ENCODE measurements at regions not wholly inside any gene's neighbourhood (a gene's known extent, or its start where the extent isn't known, plus 50 kb on each side); places are given as distances from the start of the nearest gene placed in this dataset.

DNA sequence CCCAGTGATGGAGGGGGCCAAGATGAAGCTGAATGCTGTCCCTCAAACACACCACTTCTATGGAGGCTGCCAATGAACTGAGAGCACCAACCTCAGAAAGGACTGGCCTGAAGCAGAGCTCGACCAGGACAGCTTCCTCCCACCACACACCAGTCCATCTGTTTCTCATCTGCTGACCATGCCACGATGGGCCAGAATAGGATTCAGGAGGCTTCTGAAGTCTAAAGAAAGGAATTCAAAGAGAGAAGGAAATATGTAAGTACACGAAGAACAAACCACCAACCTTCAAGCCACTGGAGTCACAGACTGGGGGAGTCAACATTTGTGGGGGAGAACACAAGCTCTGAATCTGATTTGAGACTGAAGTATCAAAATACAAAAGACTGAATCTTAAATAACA, 157.6 kb upstream of the CCDC68 start:
- no peak overlapping the region for H3K27ac ChIP-seq (ENCODE audit: extremely low read depth, low read depth, low read length)
- no peaks in the 10 kb centered on the region for H3K4me1 ChIP-seq (ENCODE audit: control insufficient read depth, insufficient read depth, low read length)
- ChIA-PET CTCF (no interaction called here), POLR2A (no interaction called here)
- no peaks in the 10 kb centered on the region for H3K9me3 ChIP-seq (ENCODE audit: control insufficient read depth, insufficient read depth, low read depth, low read length)
- TF ChIP-seq ZNF366 (tag by site-specific recombination; conservative IDR thresholded peaks at IDR 0.05) (no peak), ZNF529 (tag by site-specific recombination; IDR thresholded peaks at IDR 0.05; ENCODE audit: insufficient replicate concordance) (no peak), ZNF248 (tag by site-specific recombination; IDR thresholded peaks at IDR 0.05) (no peak), ZNF157 (tag by site-specific recombination; IDR thresholded peaks at IDR 0.05) (no peak), ZNF155 (tag by site-specific recombination; IDR thresholded peaks at IDR 0.05) (no peak), ZNF560 (tag by site-specific recombination; IDR thresholded peaks at IDR 0.05; ENCODE audit: borderline replicate concordance) (no peak), EGR2 (tag by site-specific recombination; IDR thresholded peaks at IDR 0.05; ENCODE audit: low read depth) (no peak), ZNF792 (tag by site-specific recombination; IDR thresholded peaks at IDR 0.05) (no peak), ZNF843 (tag by site-specific recombination; IDR thresholded peaks at IDR 0.05) (no peak)
- TF ChIP-seq, protein P1, sequence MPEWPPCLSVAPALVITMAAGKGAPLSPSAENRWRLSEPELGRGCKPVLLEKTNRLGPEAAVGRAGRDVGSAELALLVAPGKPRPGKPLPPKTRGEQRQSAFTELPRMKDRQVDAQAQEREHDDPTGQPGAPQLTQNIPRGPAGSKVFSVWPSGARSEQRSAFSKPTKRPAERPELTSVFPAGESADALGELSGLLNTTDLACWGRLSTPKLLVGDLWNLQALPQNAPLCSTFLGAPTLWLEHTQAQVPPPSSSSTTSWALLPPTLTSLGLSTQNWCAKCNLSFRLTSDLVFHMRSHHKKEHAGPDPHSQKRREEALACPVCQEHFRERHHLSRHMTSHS (tag by site-specific recombination; IDR thresholded peaks at IDR 0.05): no peak
- TF ChIP-seq, protein P2, sequence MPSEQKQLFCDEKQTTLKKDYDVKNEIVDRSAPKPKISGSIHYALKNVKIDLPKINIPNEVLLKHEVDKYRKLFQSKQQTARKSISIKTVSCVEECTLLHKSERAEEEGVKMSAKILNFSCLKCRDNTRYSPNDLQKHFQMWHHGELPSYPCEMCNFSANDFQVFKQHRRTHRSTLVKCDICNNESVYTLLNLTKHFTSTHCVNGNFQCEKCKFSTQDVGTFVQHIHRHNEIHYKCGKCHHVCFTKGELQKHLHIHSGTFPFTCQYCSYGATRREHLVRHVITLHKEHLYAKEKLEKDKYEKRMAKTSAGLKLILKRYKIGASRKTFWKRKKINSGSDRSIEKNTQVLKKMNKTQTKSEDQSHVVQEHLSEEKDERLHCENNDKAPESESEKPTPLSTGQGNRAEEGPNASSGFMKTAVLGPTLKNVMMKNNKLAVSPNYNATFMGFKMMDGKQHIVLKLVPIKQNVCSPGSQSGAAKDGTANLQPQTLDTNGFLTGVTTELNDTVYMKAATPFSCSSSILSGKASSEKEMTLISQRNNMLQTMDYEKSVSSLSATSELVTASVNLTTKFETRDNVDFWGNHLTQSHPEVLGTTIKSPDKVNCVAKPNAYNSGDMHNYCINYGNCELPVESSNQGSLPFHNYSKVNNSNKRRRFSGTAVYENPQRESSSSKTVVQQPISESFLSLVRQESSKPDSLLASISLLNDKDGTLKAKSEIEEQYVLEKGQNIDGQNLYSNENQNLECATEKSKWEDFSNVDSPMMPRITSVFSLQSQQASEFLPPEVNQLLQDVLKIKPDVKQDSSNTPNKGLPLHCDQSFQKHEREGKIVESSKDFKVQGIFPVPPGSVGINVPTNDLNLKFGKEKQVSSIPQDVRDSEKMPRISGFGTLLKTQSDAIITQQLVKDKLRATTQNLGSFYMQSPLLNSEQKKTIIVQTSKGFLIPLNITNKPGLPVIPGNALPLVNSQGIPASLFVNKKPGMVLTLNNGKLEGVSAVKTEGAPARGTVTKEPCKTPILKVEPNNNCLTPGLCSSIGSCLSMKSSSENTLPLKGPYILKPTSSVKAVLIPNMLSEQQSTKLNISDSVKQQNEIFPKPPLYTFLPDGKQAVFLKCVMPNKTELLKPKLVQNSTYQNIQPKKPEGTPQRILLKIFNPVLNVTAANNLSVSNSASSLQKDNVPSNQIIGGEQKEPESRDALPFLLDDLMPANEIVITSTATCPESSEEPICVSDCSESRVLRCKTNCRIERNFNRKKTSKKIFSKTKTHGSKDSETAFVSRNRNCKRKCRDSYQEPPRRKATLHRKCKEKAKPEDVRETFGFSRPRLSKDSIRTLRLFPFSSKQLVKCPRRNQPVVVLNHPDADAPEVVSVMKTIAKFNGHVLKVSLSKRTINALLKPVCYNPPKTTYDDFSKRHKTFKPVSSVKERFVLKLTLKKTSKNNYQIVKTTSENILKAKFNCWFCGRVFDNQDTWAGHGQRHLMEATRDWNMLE (tag by site-specific recombination; conservative IDR thresholded peaks at IDR 0.05; ENCODE audit: low read depth): no peak
- no peak overlapping the region for H3K4me3 ChIP-seq (ENCODE audit: low read depth, low read length)
- no peaks in the 10 kb centered on the region for H3K36me3 ChIP-seq (ENCODE audit: control insufficient read depth in 2 of 2, insufficient read depth in 1 of 2, low read length in 2 of 2)

- ChIA-PET CTCF (interaction anchor here (0.6 to 1.5 kb wide), 2 partner anchors 8 to 22 kb away, joined by 3 to 5 read pairs; no protein-coding TSS in a partner anchor), POLR2A (no interaction called here)
- Histone ChIP-seq H3K4me1 (ENCODE audit: control insufficient read depth, insufficient read depth, low read length) (no peaks in the 10 kb centered on the region), H3K36me3 (ENCODE audit: control insufficient read depth in 2 of 2, insufficient read depth in 1 of 2, low read length in 2 of 2) (no peaks in the 10 kb centered on the region), H3K4me3 (ENCODE audit: low read depth, low read length) (no peak overlapping the region), H3K9me3 (ENCODE audit: control insufficient read depth, insufficient read depth, low read depth, low read length) (no peaks in the 10 kb centered on the region), H3K27ac (ENCODE audit: extremely low read depth, low read depth, low read length) (no peak overlapping the region)
- TF ChIP-seq IKZF3 (tag by site-specific recombination; IDR thresholded peaks at IDR 0.05) (no peak), ZNF311 (tag by site-specific recombination; IDR thresholded peaks at IDR 0.05; ENCODE audit: borderline replicate concordance) (no peak), ZNF514 (tag by site-specific recombination; IDR thresholded peaks at IDR 0.05) (no peak), ZNF768 (tag by site-specific recombination; IDR thresholded peaks at IDR 0.05) (no peak), ZBTB44 (tag by site-specific recombination; IDR thresholded peaks at IDR 0.05) (no peak), ZNF544 (tag by site-specific recombination; IDR thresholded peaks at IDR 0.05) (no peak), ZBTB20 (tag by site-specific recombination; IDR thresholded peaks at IDR 0.05) (no peak), ZNF658 (tag by site-specific recombination; IDR thresholded peaks at IDR 0.05) (no peak)
- TF ChIP-seq, protein P3, sequence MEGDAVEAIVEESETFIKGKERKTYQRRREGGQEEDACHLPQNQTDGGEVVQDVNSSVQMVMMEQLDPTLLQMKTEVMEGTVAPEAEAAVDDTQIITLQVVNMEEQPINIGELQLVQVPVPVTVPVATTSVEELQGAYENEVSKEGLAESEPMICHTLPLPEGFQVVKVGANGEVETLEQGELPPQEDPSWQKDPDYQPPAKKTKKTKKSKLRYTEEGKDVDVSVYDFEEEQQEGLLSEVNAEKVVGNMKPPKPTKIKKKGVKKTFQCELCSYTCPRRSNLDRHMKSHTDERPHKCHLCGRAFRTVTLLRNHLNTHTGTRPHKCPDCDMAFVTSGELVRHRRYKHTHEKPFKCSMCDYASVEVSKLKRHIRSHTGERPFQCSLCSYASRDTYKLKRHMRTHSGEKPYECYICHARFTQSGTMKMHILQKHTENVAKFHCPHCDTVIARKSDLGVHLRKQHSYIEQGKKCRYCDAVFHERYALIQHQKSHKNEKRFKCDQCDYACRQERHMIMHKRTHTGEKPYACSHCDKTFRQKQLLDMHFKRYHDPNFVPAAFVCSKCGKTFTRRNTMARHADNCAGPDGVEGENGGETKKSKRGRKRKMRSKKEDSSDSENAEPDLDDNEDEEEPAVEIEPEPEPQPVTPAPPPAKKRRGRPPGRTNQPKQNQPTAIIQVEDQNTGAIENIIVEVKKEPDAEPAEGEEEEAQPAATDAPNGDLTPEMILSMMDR (tag by site-specific recombination; IDR thresholded peaks at IDR 0.05): no peak
- TF ChIP-seq, protein P4, sequence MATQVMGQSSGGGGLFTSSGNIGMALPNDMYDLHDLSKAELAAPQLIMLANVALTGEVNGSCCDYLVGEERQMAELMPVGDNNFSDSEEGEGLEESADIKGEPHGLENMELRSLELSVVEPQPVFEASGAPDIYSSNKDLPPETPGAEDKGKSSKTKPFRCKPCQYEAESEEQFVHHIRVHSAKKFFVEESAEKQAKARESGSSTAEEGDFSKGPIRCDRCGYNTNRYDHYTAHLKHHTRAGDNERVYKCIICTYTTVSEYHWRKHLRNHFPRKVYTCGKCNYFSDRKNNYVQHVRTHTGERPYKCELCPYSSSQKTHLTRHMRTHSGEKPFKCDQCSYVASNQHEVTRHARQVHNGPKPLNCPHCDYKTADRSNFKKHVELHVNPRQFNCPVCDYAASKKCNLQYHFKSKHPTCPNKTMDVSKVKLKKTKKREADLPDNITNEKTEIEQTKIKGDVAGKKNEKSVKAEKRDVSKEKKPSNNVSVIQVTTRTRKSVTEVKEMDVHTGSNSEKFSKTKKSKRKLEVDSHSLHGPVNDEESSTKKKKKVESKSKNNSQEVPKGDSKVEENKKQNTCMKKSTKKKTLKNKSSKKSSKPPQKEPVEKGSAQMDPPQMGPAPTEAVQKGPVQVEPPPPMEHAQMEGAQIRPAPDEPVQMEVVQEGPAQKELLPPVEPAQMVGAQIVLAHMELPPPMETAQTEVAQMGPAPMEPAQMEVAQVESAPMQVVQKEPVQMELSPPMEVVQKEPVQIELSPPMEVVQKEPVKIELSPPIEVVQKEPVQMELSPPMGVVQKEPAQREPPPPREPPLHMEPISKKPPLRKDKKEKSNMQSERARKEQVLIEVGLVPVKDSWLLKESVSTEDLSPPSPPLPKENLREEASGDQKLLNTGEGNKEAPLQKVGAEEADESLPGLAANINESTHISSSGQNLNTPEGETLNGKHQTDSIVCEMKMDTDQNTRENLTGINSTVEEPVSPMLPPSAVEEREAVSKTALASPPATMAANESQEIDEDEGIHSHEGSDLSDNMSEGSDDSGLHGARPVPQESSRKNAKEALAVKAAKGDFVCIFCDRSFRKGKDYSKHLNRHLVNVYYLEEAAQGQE (tag by site-specific recombination; IDR thresholded peaks at IDR 0.05): no peak
- TF ChIP-seq, protein P5, sequence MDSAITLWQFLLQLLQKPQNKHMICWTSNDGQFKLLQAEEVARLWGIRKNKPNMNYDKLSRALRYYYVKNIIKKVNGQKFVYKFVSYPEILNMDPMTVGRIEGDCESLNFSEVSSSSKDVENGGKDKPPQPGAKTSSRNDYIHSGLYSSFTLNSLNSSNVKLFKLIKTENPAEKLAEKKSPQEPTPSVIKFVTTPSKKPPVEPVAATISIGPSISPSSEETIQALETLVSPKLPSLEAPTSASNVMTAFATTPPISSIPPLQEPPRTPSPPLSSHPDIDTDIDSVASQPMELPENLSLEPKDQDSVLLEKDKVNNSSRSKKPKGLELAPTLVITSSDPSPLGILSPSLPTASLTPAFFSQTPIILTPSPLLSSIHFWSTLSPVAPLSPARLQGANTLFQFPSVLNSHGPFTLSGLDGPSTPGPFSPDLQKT (IDR thresholded peaks at IDR 0.05; ENCODE audit: borderline replicate concordance, low read depth, low read length): no peak
These were observed 156.3 kb upstream of the CCDC68 start for GRCh38 chr18:55115606-55116005.

All from HEK293 (cell line).